HCT116 (cell line): ENCODE measurements at regions not wholly inside any gene's neighbourhood (a gene's known extent, or its start where the extent isn't known, plus 50 kb on each side); places are given as distances from the start of the nearest gene placed in this dataset.

ENCODE experiments used
- CBX3 ChIP-seq: IDR thresholded peaks from 2 replicates; pipeline ENCODE4 v1.6.1; 2012; ENCODE audit warnings: low read depth
- EGR1 ChIP-seq: IDR thresholded peaks from 2 replicates; pipeline ENCODE4 v1.6.1; 2012; ENCODE audit warnings: low read depth
- ELF1 ChIP-seq: IDR thresholded peaks from 2 replicates; pipeline ENCODE4 v1.6.1; 2012; ENCODE audit warnings: low read depth, borderline replicate concordance
- EZH2 ChIP-seq: fragments of 200-600 bp; sonication (generic); IDR thresholded peaks from 2 replicates; pipeline ENCODE4 v1.6.1; 2017; ENCODE audit warnings: antibody characterized with exemption, mixed run types
- EZH2phosphoT487 ChIP-seq: fragments of 200-600 bp; IDR thresholded peaks from 2 replicates; pipeline ENCODE4 v1.6.1; 2018; ENCODE audit warnings: antibody characterized with exemption, borderline replicate concordance
- MAX ChIP-seq: IDR thresholded peaks from 2 replicates; pipeline ENCODE4 v1.6.1; 2012
- POLR2AphosphoS5 ChIP-seq: IDR thresholded peaks from 2 replicates; pipeline ENCODE4 v1.6.1; 2011; ENCODE audit warnings: mild to moderate bottlenecking, low read depth, low read length, moderate library complexity
- RAD21 ChIP-seq: IDR thresholded peaks from 2 replicates; pipeline ENCODE4 v1.6.1; 2012; ENCODE audit warnings: low read depth, mild to moderate bottlenecking
- TCF7L2 ChIP-seq: IDR thresholded peaks from 2 replicates; pipeline ENCODE4 v1.7.0; 2011; ENCODE audit warnings: borderline replicate concordance, inconsistent platforms; ENCODE audit not compliant: insufficient read depth, insufficient read length; ENCODE audit errors: extremely low read depth
- ZFX ChIP-seq: fragments of 450-650 bp; IDR thresholded peaks from 2 replicates; pipeline ENCODE4 v1.6.1; 2017
- TF ChIP-seq, protein P1 (sequence below): IDR thresholded peaks from 2 replicates; pipeline ENCODE4 v1.6.1; 2012; ENCODE audit warnings: low read depth
- TF ChIP-seq, protein P2 (sequence below): IDR thresholded peaks from 2 replicates; pipeline ENCODE4 v1.6.1; 2012

DNA sequence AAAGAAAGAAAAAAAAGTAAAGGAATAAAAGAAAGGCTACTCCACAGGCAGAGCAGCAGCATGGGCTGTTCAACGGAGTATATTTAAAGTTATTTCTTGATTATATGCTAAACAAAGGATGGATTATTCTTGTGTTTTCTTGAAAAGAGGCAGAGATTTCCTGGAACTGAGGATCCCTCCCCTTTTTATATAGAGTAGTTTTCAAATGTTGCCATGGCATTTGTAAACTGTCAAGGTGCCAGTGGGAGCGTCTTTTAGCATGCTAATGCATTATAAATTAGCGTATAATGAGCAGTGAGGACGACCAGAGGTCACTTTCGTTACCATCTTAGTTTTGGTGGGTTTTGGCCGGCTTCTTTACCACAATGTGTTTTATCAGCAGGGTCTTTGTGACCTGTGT is 383.0 kb downstream of the PCNX1 start (continued):
- TF ChIP-seq, protein P1, sequence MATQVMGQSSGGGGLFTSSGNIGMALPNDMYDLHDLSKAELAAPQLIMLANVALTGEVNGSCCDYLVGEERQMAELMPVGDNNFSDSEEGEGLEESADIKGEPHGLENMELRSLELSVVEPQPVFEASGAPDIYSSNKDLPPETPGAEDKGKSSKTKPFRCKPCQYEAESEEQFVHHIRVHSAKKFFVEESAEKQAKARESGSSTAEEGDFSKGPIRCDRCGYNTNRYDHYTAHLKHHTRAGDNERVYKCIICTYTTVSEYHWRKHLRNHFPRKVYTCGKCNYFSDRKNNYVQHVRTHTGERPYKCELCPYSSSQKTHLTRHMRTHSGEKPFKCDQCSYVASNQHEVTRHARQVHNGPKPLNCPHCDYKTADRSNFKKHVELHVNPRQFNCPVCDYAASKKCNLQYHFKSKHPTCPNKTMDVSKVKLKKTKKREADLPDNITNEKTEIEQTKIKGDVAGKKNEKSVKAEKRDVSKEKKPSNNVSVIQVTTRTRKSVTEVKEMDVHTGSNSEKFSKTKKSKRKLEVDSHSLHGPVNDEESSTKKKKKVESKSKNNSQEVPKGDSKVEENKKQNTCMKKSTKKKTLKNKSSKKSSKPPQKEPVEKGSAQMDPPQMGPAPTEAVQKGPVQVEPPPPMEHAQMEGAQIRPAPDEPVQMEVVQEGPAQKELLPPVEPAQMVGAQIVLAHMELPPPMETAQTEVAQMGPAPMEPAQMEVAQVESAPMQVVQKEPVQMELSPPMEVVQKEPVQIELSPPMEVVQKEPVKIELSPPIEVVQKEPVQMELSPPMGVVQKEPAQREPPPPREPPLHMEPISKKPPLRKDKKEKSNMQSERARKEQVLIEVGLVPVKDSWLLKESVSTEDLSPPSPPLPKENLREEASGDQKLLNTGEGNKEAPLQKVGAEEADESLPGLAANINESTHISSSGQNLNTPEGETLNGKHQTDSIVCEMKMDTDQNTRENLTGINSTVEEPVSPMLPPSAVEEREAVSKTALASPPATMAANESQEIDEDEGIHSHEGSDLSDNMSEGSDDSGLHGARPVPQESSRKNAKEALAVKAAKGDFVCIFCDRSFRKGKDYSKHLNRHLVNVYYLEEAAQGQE = no peak
- TF ChIP-seq, protein P2, sequence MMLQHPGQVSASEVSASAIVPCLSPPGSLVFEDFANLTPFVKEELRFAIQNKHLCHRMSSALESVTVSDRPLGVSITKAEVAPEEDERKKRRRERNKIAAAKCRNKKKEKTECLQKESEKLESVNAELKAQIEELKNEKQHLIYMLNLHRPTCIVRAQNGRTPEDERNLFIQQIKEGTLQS = no peak
- TF ChIP-seq ZFX (no peak), CBX3 (no peak), TCF7L2 (no peak), MAX (no peak), EZH2phosphoT487 (no peak), RAD21 (no peak), EZH2 (no peak), EGR1 (no peak), ELF1 (no peak), POLR2AphosphoS5 (no peak)
